ENCODE measurements at regions not wholly inside any gene's neighbourhood (a gene's known extent, or its start where the extent isn't known, plus 50 kb on each side); places are given as distances from the start of the nearest gene placed in this dataset.

GRCh38 chr3:26428992-26429391 lies 193.6 kb upstream of the LRRC3B start:
- H3K27ac Mint-ChIP-seq, result no peak overlapping the region
- intact Hi-C loops (cut with micrococcal nuclease), result no loop called here
- H3K36me3 Mint-ChIP-seq (ENCODE audit: low read depth), result no peaks in the 10 kb centered on the region
- no peak for DNase-seq (ENCODE audit: low spot score)
- H3K9me3 Mint-ChIP-seq, result peaks cover 5% of the 10 kb centered on the region
- no peaks in the 10 kb centered on the region for H3K4me1 Mint-ChIP-seq (ENCODE audit: low read depth)
- no peaks in the 10 kb centered on the region for H3K27me3 Mint-ChIP-seq (ENCODE audit: low read depth)
- no peak overlapping the region for H3K4me3 Mint-ChIP-seq (ENCODE audit: low read depth)

- no peaks in the 10 kb centered on the region for H3K27me3 Mint-ChIP-seq (ENCODE audit: low read depth)
- H3K4me3 Mint-ChIP-seq (ENCODE audit: low read depth), result no peak overlapping the region
- intact Hi-C loops (cut with micrococcal nuclease), result no loop called here
- DNase-seq (ENCODE audit: low spot score), result no peak
- peaks cover 27% of the 10 kb centered on the region for H3K9me3 Mint-ChIP-seq
- no peak overlapping the region for H3K27ac Mint-ChIP-seq
- H3K36me3 Mint-ChIP-seq (ENCODE audit: low read depth), result no peaks in the 10 kb centered on the region
- H3K4me1 Mint-ChIP-seq (ENCODE audit: low read depth), result no peaks in the 10 kb centered on the region
Measured at GRCh38 chr3:26437678-26438077, 184.9 kb upstream of the LRRC3B start.

GRCh38 chr3:26438325-26438940 lies 184.1 kb upstream of the LRRC3B start:
- H3K4me1 Mint-ChIP-seq (ENCODE audit: low read depth), result no peaks in the 10 kb centered on the region
- no peak overlapping the region for H3K27ac Mint-ChIP-seq
- no peak for DNase-seq (ENCODE audit: low spot score)
- peaks cover 27% of the 10 kb centered on the region for H3K9me3 Mint-ChIP-seq
- H3K4me3 Mint-ChIP-seq (ENCODE audit: low read depth), result no peak overlapping the region
- no peaks in the 10 kb centered on the region for H3K36me3 Mint-ChIP-seq (ENCODE audit: low read depth)
- intact Hi-C loops (cut with micrococcal nuclease), result no loop called here
- H3K27me3 Mint-ChIP-seq (ENCODE audit: low read depth), result no peaks in the 10 kb centered on the region

- H3K27me3 Mint-ChIP-seq (ENCODE audit: low read depth), result no peaks in the 10 kb centered on the region
- H3K36me3 Mint-ChIP-seq (ENCODE audit: low read depth), result no peaks in the 10 kb centered on the region
- no peaks in the 10 kb centered on the region for H3K4me1 Mint-ChIP-seq (ENCODE audit: low read depth)
- H3K27ac Mint-ChIP-seq, result no peak overlapping the region
- peaks cover 23% of the 10 kb centered on the region for H3K9me3 Mint-ChIP-seq
- intact Hi-C loops (cut with micrococcal nuclease), result no loop called here
- DNase-seq (ENCODE audit: low spot score), result no peak
- H3K4me3 Mint-ChIP-seq (ENCODE audit: low read depth), result no peak overlapping the region
Measured at GRCh38 chr3:26438981-26439884, 183.3 kb upstream of the LRRC3B start.

GRCh38 chr3:26449996-26450395 lies 172.6 kb upstream of the LRRC3B start:
- Mint-ChIP-seq H3K9me3 (peaks cover under 1% of the 10 kb centered on the region), H3K27ac (no peak overlapping the region), H3K27me3 (ENCODE audit: low read depth) (no peaks in the 10 kb centered on the region), H3K36me3 (ENCODE audit: low read depth) (no peaks in the 10 kb centered on the region), H3K4me3 (ENCODE audit: low read depth) (no peak overlapping the region), H3K4me1 (ENCODE audit: low read depth) (no peaks in the 10 kb centered on the region)
- DNase-seq (ENCODE audit: low spot score), result no peak
- intact Hi-C loops (cut with micrococcal nuclease), result no loop called here

GRCh38 chr3:26452363-26452762 lies 170.2 kb upstream of the LRRC3B start:
- H3K4me1 Mint-ChIP-seq (ENCODE audit: low read depth), result no peaks in the 10 kb centered on the region
- H3K27ac Mint-ChIP-seq, result no peak overlapping the region
- no peaks in the 10 kb centered on the region for H3K36me3 Mint-ChIP-seq (ENCODE audit: low read depth)
- DNase-seq (ENCODE audit: low spot score), result no peak
- H3K27me3 Mint-ChIP-seq (ENCODE audit: low read depth), result no peaks in the 10 kb centered on the region
- intact Hi-C loops (cut with micrococcal nuclease), result no loop called here
- no peak overlapping the region for H3K4me3 Mint-ChIP-seq (ENCODE audit: low read depth)
- no peaks in the 10 kb centered on the region for H3K9me3 Mint-ChIP-seq

- H3K4me1 Mint-ChIP-seq (ENCODE audit: low read depth), result no peaks in the 10 kb centered on the region
- intact Hi-C loops (cut with micrococcal nuclease), result no loop called here
- H3K9me3 Mint-ChIP-seq, result peaks cover 19% of the 10 kb centered on the region
- H3K4me3 Mint-ChIP-seq (ENCODE audit: low read depth), result no peak overlapping the region
- no peaks in the 10 kb centered on the region for H3K27me3 Mint-ChIP-seq (ENCODE audit: low read depth)
- H3K27ac Mint-ChIP-seq, result no peak overlapping the region
- no peaks in the 10 kb centered on the region for H3K36me3 Mint-ChIP-seq (ENCODE audit: low read depth)
- DNase-seq (ENCODE audit: low spot score), result no peak
Measured at GRCh38 chr3:26460985-26461384, 161.6 kb upstream of the LRRC3B start.

GRCh38 chr3:26472345-26472744 lies 150.2 kb upstream of the LRRC3B start:
- Mint-ChIP-seq H3K36me3 (ENCODE audit: low read depth) (no peaks in the 10 kb centered on the region), H3K4me1 (ENCODE audit: low read depth) (no peaks in the 10 kb centered on the region), H3K27ac (no peak overlapping the region), H3K9me3 (peaks cover 30% of the 10 kb centered on the region), H3K27me3 (ENCODE audit: low read depth) (no peaks in the 10 kb centered on the region), H3K4me3 (ENCODE audit: low read depth) (no peak overlapping the region)
- no peak for DNase-seq (ENCODE audit: low spot score)
- intact Hi-C loops (cut with micrococcal nuclease), result no loop called here

GRCh38 chr3:26474706-26475105 lies 147.9 kb upstream of the LRRC3B start:
- H3K36me3 Mint-ChIP-seq (ENCODE audit: low read depth), result no peaks in the 10 kb centered on the region
- H3K9me3 Mint-ChIP-seq, result peaks cover 11% of the 10 kb centered on the region
- H3K27ac Mint-ChIP-seq, result no peak overlapping the region
- no peak overlapping the region for H3K4me3 Mint-ChIP-seq (ENCODE audit: low read depth)
- no peaks in the 10 kb centered on the region for H3K4me1 Mint-ChIP-seq (ENCODE audit: low read depth)
- intact Hi-C loops (cut with micrococcal nuclease), result no loop called here
- H3K27me3 Mint-ChIP-seq (ENCODE audit: low read depth), result no peaks in the 10 kb centered on the region
- no peak for DNase-seq (ENCODE audit: low spot score)

GRCh38 chr3:26480377-26480776 lies 142.2 kb upstream of the LRRC3B start:
- peaks cover 9% of the 10 kb centered on the region for H3K9me3 Mint-ChIP-seq
- no peaks in the 10 kb centered on the region for H3K4me1 Mint-ChIP-seq (ENCODE audit: low read depth)
- H3K36me3 Mint-ChIP-seq (ENCODE audit: low read depth), result no peaks in the 10 kb centered on the region
- intact Hi-C loops (cut with micrococcal nuclease), result no loop called here
- DNase-seq (ENCODE audit: low spot score), result no peak
- no peaks in the 10 kb centered on the region for H3K27me3 Mint-ChIP-seq (ENCODE audit: low read depth)
- H3K4me3 Mint-ChIP-seq (ENCODE audit: low read depth), result no peak overlapping the region
- no peak overlapping the region for H3K27ac Mint-ChIP-seq

- Mint-ChIP-seq H3K9me3 (peaks cover 16% of the 10 kb centered on the region), H3K36me3 (ENCODE audit: low read depth) (no peaks in the 10 kb centered on the region), H3K4me3 (ENCODE audit: low read depth) (no peak overlapping the region), H3K4me1 (ENCODE audit: low read depth) (no peaks in the 10 kb centered on the region), H3K27me3 (ENCODE audit: low read depth) (no peaks in the 10 kb centered on the region), H3K27ac (no peak overlapping the region)
- DNase-seq (ENCODE audit: low spot score), result no peak
- intact Hi-C loops (cut with micrococcal nuclease), result no loop called here
Measured at GRCh38 chr3:26484140-26484539, 138.4 kb upstream of the LRRC3B start.

- Mint-ChIP-seq H3K27ac (no peak overlapping the region), H3K4me1 (ENCODE audit: low read depth) (no peaks in the 10 kb centered on the region), H3K4me3 (ENCODE audit: low read depth) (no peak overlapping the region), H3K36me3 (ENCODE audit: low read depth) (no peaks in the 10 kb centered on the region), H3K9me3 (peaks cover 15% of the 10 kb centered on the region), H3K27me3 (ENCODE audit: low read depth) (no peaks in the 10 kb centered on the region)
- DNase-seq (ENCODE audit: low spot score), result no peak
- intact Hi-C loops (cut with micrococcal nuclease), result no loop called here
Measured at GRCh38 chr3:26498271-26498670, 124.3 kb upstream of the LRRC3B start.

- intact Hi-C loops (cut with micrococcal nuclease), result no loop called here
- H3K4me1 Mint-ChIP-seq (ENCODE audit: low read depth), result no peaks in the 10 kb centered on the region
Measured at GRCh38 chr3:26505399-26505798, 117.2 kb upstream of the LRRC3B start.

More at GRCh38 chr3:26505399-26505798, 117.2 kb upstream of the LRRC3B start:
- Mint-ChIP-seq H3K36me3 (ENCODE audit: low read depth) (no peaks in the 10 kb centered on the region), H3K27ac (no peak overlapping the region), H3K9me3 (peaks cover 7% of the 10 kb centered on the region), H3K4me3 (ENCODE audit: low read depth) (no peak overlapping the region), H3K27me3 (ENCODE audit: low read depth) (no peaks in the 10 kb centered on the region)
- DNase-seq (ENCODE audit: low spot score), result no peak
